Renal cortex interstitium (tissue), 11 donors: ENCODE measurements at regions not wholly inside any gene's neighbourhood (a gene's known extent, or its start where the extent isn't known, plus 50 kb on each side); places are given as distances from the start of the nearest gene placed in this dataset.

ENCODE experiments used
- DNase-seq, 11 donors: peaks; one replicate each; pipeline ENCODE4 v3.0.0-alpha.2; 2013; ENCODE audit warnings: low read depth in 9 of 11, low spot score in 4 of 11; ENCODE audit errors: extremely low read depth in 1 of 11

GRCh38 chr21:41031701-41032220, 136.2 kb upstream of the BACE2 start:
- no peak for DNase-seq

- no peak for DNase-seq
Observed at GRCh38 chr21:41032541-41032940, 135.4 kb upstream of the BACE2 start.

DNA sequence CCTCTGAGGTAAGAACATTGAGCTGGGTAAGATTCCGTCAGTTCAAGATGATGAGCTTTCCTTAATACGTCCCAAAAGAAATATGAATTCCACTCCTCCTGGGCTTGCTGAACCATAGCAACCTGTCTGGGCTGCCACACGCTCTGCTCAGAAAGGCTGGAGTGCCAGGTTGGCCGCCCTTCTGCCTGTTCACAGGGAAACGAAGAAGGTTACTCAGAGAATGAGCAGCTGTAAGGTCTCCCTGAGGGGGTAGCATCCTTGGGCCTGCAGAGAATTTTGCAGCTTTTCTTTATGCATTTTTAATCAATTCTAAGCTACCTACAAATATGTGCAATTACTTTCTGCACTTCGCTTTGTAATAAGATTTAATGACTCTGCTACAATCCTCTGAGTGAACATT, 130.7 kb upstream of the BACE2 start:
- no peak for DNase-seq

DNA sequence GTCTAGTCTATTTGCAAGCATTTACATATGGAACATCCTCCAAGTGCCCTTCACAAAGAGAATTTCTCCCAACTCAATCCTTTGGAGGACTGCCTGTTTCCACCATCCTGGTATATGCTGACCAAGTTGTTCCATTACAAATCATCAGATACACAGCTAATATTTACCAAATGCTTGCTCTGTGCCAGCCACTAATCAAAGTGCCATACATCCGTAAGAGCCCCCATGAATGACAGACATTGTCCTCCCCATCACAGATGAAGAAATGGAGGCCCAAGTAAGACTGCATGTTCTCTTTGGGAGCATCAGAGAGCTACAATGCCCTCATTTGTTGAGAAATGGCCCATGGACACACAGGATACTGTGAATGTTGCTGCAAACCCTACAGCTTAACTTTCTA, 130.0 kb upstream of the BACE2 start:
- no peak for DNase-seq

GRCh38 chr21:41043014-41043413, 124.9 kb upstream of the BACE2 start:
- no peak for DNase-seq

GRCh38 chr21:41045534-41046268, 122.3 kb upstream of the BACE2 start:
- peak in 2 of 11 donors; percentile 11 to 13 for DNase-seq

GRCh38 chr21:41048145-41048544, 119.8 kb upstream of the BACE2 start:
- DNase-seq, result no peak

DNA sequence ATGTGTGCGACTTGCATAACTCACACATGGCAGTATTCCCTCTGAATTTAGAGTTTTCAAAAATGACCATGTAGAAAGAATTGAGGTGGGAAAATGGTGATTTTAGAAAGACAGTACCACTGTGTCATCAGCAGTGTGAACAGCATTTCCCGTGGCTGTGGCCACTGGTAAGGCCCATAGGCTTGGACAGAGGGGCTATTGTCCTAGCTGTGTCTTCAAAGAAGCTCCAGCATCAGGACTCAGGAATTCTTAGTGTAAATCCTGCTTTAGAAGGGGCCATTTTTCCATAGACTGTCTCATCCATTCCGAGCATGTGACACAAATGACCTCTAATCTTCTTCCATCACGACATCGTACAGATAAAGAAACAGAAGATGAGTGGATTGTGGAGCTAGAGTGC, 119.3 kb upstream of the BACE2 start:
- no peak for DNase-seq

DNA sequence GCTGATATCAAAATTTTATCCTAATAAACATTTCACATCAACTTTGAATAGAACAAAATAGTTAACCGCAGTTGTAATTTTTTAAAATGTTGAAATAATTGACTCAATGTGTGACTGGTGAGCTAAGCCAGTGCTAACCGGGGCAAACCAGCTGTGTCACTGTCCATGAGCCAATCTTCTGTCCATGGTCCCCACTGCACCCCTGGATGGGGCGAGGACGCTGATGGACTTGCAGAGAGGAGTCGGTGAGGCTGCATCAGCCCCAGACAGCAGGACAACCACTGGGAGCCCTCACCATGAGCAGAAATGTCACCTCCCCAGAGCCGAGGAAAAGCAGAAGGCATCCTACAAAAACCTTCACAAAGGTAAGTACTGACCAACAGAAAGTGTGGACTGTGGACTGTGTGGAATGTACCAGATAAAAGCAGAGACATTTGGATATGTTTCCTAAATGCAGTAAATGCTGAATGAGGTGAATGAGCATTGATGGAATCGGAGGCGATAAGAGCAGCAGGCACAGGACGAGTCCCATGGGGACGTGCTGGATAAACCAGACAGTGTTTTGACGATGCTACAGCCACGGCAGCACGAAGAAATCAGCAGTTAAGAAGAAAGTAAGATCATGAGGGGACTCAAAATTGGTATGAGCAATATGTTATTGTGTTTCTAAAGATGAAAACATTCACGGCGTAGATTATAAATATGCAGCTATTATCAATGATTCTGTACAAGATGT, 115.0 kb upstream of the BACE2 start:
- no peak for DNase-seq

- DNase-seq, result no peak
Observed at GRCh38 chr21:41054018-41054578, 113.9 kb upstream of the BACE2 start.

GRCh38 chr21:41055266-41055665, 112.7 kb upstream of the BACE2 start:
- DNase-seq, result no peak

DNA sequence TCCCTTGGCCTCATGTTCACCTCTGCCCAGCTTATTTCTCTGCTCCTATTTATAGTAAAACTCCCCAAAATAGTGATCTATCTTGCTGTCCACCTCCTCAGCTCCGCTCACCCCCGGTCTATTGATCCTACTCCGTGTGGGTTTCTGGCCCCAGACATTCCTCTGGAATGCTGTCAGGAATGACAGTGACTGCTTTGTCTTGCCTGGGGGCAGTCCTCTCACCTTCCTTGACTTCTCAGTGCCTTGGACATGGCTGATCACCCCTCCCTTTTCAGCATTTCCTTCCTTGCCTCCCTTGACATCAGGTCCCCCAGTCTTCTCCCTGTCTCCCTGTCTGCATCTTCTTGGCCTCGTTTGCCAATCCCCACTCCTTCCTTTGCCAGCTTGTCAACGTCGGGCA, 108.1 kb upstream of the BACE2 start:
- DNase-seq, result no peak

DNA sequence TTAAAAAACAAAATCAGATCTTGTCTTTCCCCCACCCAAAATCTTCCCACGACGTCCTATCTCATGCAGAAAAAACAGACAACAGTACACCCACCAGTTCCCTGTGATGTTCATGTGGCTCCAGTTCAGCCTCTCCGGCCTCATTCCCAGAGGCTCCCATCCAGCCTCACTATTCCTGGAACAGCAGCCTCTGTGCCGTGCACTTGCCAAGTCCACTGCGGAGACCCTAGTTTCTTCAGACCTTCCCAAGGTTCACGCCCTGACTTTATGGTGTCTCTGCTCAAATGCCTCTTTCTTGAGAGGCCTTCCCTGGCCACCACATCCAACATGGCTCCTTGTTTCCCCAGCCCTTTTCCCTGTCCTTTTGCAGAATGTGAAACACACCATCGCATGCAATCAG, 106.3 kb upstream of the BACE2 start:
- DNase-seq, result no peak

DNA sequence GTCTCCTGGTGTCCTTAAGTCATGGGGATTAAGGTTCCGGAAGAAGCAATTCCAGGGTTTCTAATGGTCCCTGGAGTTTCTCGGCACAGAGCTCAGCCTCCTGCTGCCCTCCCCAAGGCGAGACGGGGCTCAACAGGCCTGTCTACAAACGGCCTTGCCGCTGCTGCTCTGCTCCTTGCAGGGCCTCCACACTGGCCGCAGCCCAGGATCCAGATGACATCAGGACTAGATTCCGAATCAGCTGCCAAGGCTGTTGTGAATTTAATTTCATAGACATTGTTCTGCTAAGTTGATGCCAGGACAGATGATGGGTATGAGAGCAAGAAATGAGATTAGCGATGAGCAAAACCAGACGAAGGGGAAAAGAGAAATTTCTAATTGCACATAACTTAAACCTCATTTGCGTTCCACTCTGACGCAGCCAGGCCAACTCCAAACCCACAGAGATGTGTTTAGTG, 103.6 kb upstream of the BACE2 start:
- DNase-seq, result no peak

DNA sequence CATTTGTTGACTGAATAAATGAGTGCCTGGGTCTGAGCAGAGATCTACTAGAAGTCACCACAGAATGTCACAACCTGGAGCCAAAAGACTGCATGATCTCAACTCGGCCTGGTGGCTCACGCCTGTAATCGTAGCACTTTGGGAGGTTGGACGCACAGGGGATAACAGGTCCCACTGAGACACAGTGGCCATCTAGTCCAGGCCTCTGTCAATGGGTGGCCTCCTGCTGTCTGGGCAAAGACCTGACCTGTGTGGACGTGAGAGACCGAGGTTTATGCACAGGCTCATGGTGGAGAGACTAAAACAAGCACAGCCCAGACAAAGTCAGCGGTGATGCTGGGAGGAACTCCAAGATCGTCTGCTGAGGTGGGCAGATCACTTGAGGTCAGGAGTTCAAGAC, 103.0 kb upstream of the BACE2 start:
- DNase-seq, result no peak

DNA sequence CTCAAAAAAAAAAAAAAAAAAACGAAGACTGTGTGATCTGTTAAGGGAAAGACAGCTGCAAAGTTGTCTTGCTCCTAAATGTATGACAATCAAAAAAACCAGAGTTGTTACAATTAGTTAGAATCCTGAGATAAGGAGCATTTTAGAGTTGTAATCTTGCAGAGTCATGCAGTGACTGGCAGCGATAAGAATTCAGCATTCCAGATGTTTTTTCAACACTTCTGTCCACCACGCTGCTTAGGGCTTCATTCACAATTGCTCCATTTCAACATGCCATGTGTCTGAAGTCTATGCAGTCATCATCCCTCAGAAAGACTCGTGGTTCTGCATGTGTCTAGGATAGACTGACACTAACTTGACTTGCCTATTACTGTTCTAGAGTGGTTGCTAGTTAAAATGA, 102.4 kb upstream of the BACE2 start:
- DNase-seq, result no peak

DNA sequence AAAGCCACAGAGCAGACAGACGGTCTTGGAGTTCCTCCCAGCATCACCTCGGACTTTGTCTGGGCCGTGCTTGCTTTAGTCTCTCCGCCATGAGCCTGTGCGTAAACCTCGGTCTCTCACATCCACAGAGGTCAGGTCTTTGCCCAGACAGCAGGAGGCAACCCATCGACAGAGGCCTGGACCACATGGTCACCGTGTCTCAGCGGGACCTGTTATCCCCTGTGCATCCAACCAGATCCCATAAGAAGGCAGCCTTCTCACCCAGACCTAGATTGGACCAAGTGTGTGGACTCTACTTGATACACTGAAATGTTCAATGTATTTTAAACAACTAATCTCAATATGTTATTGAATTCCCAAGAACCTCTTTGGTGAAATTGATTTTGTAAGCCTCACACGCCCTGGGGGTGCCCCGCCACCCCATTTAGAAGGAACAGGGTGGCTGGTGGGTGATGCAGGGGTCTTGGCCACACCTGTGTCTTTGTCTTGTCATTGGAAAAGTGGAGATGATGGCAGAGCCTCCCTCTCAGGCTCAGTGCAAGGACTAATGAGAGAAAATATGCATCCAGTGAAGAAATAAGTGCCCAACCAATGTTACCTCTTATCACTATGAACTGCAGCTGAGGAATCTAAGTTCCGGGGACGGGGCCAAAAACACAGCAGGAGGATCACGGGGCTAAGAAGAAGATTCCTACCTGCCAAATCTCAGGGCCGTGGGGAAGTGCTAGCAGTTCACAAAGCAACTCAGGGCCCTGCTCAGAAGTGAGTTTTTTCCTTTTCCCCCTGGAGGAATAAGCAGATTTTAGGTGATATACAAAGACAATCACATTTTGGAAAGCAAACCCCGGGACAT, 101.6 kb upstream of the BACE2 start:
- DNase-seq, result no peak

DNA sequence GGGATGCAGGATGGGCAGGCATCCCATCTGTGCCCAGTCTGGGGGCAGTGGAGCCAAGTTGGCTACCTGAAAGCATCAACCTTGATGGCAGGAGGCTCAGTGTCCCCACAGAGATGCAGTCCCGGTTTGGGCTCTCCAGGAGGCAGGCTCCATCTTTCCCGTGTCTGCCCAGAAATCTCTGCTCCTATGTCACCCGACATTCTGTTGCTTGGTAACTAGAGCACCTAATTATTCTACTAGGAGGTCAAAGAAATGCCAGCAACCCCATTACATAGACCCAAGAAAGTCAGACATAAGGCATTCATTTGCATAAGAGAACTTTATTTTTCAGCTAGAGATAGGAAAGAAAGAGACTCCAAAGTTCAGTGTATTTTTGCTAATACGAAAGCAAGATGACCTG, 100.3 kb upstream of the BACE2 start:
- DNase-seq, result no peak

DNA sequence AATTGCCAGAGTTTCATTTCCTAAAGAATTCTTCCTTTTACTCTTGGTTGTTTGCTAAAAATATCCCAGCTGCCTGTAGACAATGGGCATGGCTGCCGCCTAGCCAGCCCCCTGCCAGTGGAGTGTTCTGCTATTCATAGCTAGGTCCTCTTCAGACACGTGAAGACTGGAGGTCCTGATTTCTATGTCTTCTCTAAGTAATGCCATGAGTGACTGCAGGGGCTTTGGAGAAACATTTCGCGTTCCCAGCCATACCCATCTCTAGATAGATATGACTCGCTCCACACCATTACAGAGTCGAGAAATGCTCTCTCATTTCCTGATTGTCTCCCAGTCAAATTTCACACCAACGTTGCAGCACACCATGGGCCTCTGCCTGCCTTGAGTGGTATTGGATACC, 99.5 kb upstream of the BACE2 start:
- DNase-seq, result no peak
